ENCODE measurements at regions not wholly inside any gene's neighbourhood (a gene's known extent, or its start where the extent isn't known, plus 50 kb on each side); places are given as distances from the start of the nearest gene placed in this dataset.

- TF ChIP-seq ZNF830 (CRISPR knock-in tag; IDR thresholded peaks at IDR 0.05) (no peak), USF2 (CRISPR knock-in tag; IDR thresholded peaks at IDR 0.05) (no peak), ZNF561 (CRISPR knock-in tag; conservative IDR thresholded peaks at IDR 0.05) (no peak), MAFK (IDR thresholded peaks at IDR 0.05; ENCODE audit: low read length) (no peak)
Measured at GRCh38 chr7:145915679-145916078, 200.9 kb upstream of the CNTNAP2 start.

All from K562 (cell line).